ENCODE measurements at regions not wholly inside any gene's neighbourhood (a gene's known extent, or its start where the extent isn't known, plus 50 kb on each side); places are given as distances from the start of the nearest gene placed in this dataset.

- no peaks in the 10 kb centered on the region for H3K27me3 ChIP-seq
- no peaks in the 10 kb centered on the region for H3K9me3 ChIP-seq
- TF ChIP-seq, protein P1, sequence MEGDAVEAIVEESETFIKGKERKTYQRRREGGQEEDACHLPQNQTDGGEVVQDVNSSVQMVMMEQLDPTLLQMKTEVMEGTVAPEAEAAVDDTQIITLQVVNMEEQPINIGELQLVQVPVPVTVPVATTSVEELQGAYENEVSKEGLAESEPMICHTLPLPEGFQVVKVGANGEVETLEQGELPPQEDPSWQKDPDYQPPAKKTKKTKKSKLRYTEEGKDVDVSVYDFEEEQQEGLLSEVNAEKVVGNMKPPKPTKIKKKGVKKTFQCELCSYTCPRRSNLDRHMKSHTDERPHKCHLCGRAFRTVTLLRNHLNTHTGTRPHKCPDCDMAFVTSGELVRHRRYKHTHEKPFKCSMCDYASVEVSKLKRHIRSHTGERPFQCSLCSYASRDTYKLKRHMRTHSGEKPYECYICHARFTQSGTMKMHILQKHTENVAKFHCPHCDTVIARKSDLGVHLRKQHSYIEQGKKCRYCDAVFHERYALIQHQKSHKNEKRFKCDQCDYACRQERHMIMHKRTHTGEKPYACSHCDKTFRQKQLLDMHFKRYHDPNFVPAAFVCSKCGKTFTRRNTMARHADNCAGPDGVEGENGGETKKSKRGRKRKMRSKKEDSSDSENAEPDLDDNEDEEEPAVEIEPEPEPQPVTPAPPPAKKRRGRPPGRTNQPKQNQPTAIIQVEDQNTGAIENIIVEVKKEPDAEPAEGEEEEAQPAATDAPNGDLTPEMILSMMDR (IDR thresholded peaks at IDR 0.05): no peak
- TF ChIP-seq POLR2AphosphoS5 (IDR thresholded peaks at IDR 0.05) (no peak), POLR2A (IDR thresholded peaks at IDR 0.05) (no peak), EP300 (IDR thresholded peaks at IDR 0.05) (no peak)
- no peaks in the 10 kb centered on the region for H3K4me1 ChIP-seq
- DNase-seq (ENCODE audit: low spot score in 2 of 2): no peak
- H3K27ac ChIP-seq: no peak overlapping the region
- no peak overlapping the region for H3K4me3 ChIP-seq
- no peaks in the 10 kb centered on the region for H3K36me3 ChIP-seq
Measured at GRCh38 chr4:62210486-62210885, 1010.4 kb downstream of the ADGRL3 start.

- H3K9me3 ChIP-seq: no peaks in the 10 kb centered on the region
- no peak for DNase-seq (ENCODE audit: low spot score in 2 of 2)
- no peak overlapping the region for H3K27ac ChIP-seq
- no peaks in the 10 kb centered on the region for H3K4me1 ChIP-seq
- H3K27me3 ChIP-seq: no peaks in the 10 kb centered on the region
- no peak overlapping the region for H3K4me3 ChIP-seq
- no peak for TF ChIP-seq EP300 (IDR thresholded peaks at IDR 0.05)
- TF ChIP-seq, protein P1 (IDR thresholded peaks at IDR 0.05): no peak
- TF ChIP-seq POLR2A (IDR thresholded peaks at IDR 0.05): no peak
- TF ChIP-seq POLR2AphosphoS5 (IDR thresholded peaks at IDR 0.05): no peak
- WGBS: 45% methylated on average over 4 of the region's 4 CpGs
- no peaks in the 10 kb centered on the region for H3K36me3 ChIP-seq
Measured at GRCh38 chr4:62209757-62210485, 1009.8 kb downstream of the ADGRL3 start.

GRCh38 chr4:62208921-62209320 is 1008.8 kb downstream of the ADGRL3 start:
- H3K27me3 ChIP-seq: no peaks in the 10 kb centered on the region
- DNase-seq (ENCODE audit: low spot score in 2 of 2): no peak
- 87% methylated on average over 4 of the region's 4 CpGs for WGBS

GRCh38 chr4:62204136-62204535 is 1004.0 kb downstream of the ADGRL3 start:
- no peaks in the 10 kb centered on the region for H3K9me3 ChIP-seq
- H3K4me3 ChIP-seq: no peak overlapping the region
- no peaks in the 10 kb centered on the region for H3K4me1 ChIP-seq
- H3K27me3 ChIP-seq: no peaks in the 10 kb centered on the region
- TF ChIP-seq, protein P1 (IDR thresholded peaks at IDR 0.05): no peak
- TF ChIP-seq EP300 (IDR thresholded peaks at IDR 0.05) (no peak), POLR2AphosphoS5 (IDR thresholded peaks at IDR 0.05) (no peak), POLR2A (IDR thresholded peaks at IDR 0.05) (no peak)
- no peak for DNase-seq (ENCODE audit: low spot score in 2 of 2)
- 96% methylated on average over 4 of the region's 4 CpGs for WGBS
- no peaks in the 10 kb centered on the region for H3K36me3 ChIP-seq
- H3K27ac ChIP-seq: no peak overlapping the region

More at GRCh38 chr4:62208921-62209320, 1008.8 kb downstream of the ADGRL3 start:
- Histone ChIP-seq H3K27ac (no peak overlapping the region), H3K9me3 (no peaks in the 10 kb centered on the region), H3K4me1 (no peaks in the 10 kb centered on the region), H3K4me3 (no peak overlapping the region), H3K36me3 (no peaks in the 10 kb centered on the region)
- TF ChIP-seq, protein P1 (IDR thresholded peaks at IDR 0.05): no peak
- no peak for TF ChIP-seq POLR2A (IDR thresholded peaks at IDR 0.05)
- TF ChIP-seq EP300 (IDR thresholded peaks at IDR 0.05): no peak
- no peak for TF ChIP-seq POLR2AphosphoS5 (IDR thresholded peaks at IDR 0.05)

GRCh38 chr4:62199291-62199810 is 999.2 kb downstream of the ADGRL3 start:
- Histone ChIP-seq H3K27me3 (no peaks in the 10 kb centered on the region), H3K4me1 (no peaks in the 10 kb centered on the region), H3K9me3 (no peaks in the 10 kb centered on the region), H3K27ac (no peak overlapping the region), H3K36me3 (no peaks in the 10 kb centered on the region), H3K4me3 (no peak overlapping the region)
- 78% methylated on average over 8 of the region's 8 CpGs for WGBS
- DNase-seq (ENCODE audit: low spot score in 2 of 2): no peak
- TF ChIP-seq POLR2AphosphoS5 (IDR thresholded peaks at IDR 0.05): no peak
- TF ChIP-seq, protein P1 (IDR thresholded peaks at IDR 0.05): no peak
- no peak for TF ChIP-seq EP300 (IDR thresholded peaks at IDR 0.05)
- no peak for TF ChIP-seq POLR2A (IDR thresholded peaks at IDR 0.05)
